Ovary (tissue), 3 donors: ENCODE measurements at regions not wholly inside any gene's neighbourhood (a gene's known extent, or its start where the extent isn't known, plus 50 kb on each side); places are given as distances from the start of the nearest gene placed in this dataset.

Experiments
- POLR2A ChIP-seq: fragments of 450-650 bp; IDR thresholded peaks from one replicate; pipeline ENCODE4 v1.6.1; 2017; ENCODE audit warnings: antibody characterized with exemption, mild to moderate bottlenecking, moderate library complexity
- TF ChIP-seq, protein P1 (sequence below), 3 donors: fragments of 450-650 bp in 2 of 3; fragments of 200-600 bp in 1 of 3; IDR thresholded peaks; one replicate each; pipeline versions ENCODE4 v1.5.1 to v1.8.0; 2016 to 2022; ENCODE audit warnings: antibody characterized with exemption in 3 of 3, mild to moderate bottlenecking in 1 of 3
- donor health status: DM: no; HTN: no; CAD: no.

DNA sequence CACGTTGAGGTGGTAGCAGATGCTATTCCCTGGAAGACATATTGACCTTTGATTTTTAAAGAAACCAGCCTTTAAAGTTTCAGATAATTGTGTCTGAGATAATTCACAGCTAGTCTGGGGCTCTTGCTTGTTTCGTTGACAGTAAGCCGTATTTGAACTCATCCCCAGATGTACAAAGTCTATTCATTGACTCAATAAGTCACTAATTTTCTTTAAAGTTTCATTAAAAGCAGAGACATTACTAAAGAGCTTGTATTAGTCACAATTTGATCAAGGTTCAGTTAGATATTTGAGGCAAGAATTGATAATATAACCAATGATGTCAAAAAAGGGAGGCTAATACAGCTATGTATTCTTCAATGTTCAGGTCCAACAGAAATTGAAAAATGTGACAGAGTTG, 158.0 kb downstream of the PCSK1 start:
- TF ChIP-seq, protein P1, sequence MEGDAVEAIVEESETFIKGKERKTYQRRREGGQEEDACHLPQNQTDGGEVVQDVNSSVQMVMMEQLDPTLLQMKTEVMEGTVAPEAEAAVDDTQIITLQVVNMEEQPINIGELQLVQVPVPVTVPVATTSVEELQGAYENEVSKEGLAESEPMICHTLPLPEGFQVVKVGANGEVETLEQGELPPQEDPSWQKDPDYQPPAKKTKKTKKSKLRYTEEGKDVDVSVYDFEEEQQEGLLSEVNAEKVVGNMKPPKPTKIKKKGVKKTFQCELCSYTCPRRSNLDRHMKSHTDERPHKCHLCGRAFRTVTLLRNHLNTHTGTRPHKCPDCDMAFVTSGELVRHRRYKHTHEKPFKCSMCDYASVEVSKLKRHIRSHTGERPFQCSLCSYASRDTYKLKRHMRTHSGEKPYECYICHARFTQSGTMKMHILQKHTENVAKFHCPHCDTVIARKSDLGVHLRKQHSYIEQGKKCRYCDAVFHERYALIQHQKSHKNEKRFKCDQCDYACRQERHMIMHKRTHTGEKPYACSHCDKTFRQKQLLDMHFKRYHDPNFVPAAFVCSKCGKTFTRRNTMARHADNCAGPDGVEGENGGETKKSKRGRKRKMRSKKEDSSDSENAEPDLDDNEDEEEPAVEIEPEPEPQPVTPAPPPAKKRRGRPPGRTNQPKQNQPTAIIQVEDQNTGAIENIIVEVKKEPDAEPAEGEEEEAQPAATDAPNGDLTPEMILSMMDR (IDR thresholded peaks at IDR 0.05) = no peak
- no peak for TF ChIP-seq POLR2A
